ENCODE measurements at regions not wholly inside any gene's neighbourhood (a gene's known extent, or its start where the extent isn't known, plus 50 kb on each side); places are given as distances from the start of the nearest gene placed in this dataset.

GRCh38 chr1:88399690-88400089 is 284.4 kb upstream of the PKN2 start:
- peaks cover 0 to 6% (median 0%) of the 10 kb centered on the region in 7 donors for H3K9me3 Mint-ChIP-seq
- H3K27me3 Mint-ChIP-seq (ENCODE audit: low read depth in 3 of 3): no peaks in the 10 kb centered on the region
- intact Hi-C loops (cut with micrococcal nuclease): no loop called here
- H3K9ac ChIP-seq (ENCODE audit: insufficient read depth, low read length, poor library complexity, severe bottlenecking): no peak overlapping the region
- H3K4me3 Mint-ChIP-seq: no peak overlapping the region
- no peak overlapping the region for H3K4me3 ChIP-seq (replicated peaks in 1 of 3; ENCODE audit: low read depth in 2 of 3, low read length in 3 of 3)
- no peaks in the 10 kb centered on the region for H4K20me1 ChIP-seq (ENCODE audit: insufficient read depth, low read length)
- no peaks in the 10 kb centered on the region for H3K9me3 ChIP-seq (replicated peaks in 1 of 2; ENCODE audit: control insufficient read depth in 1 of 2, insufficient read depth in 1 of 2, low read length in 2 of 2)
- H2AFZ ChIP-seq (ENCODE audit: insufficient read depth, low read depth, low read length, poor library complexity, severe bottlenecking): no peak overlapping the region
- H3K36me3 ChIP-seq (replicated peaks in 1 of 2; ENCODE audit: control insufficient read depth in 1 of 2, insufficient read depth in 2 of 2, low read length in 2 of 2): no peaks in the 10 kb centered on the region
- H3K79me2 ChIP-seq (ENCODE audit: insufficient read depth, low read length): no peaks in the 10 kb centered on the region
- no peak overlapping the region for H3K27ac ChIP-seq (ENCODE audit: low read depth in 1 of 2, low read length in 2 of 2)
- no peaks in the 10 kb centered on the region for H3K27me3 ChIP-seq (ENCODE audit: control insufficient read depth in 2 of 2, insufficient read depth in 2 of 2, low read length in 2 of 2)
- no peak overlapping the region for H3K4me2 ChIP-seq (replicated peaks; ENCODE audit: extremely low read depth, low read length, poor library complexity, severe bottlenecking)
- no CpG with 5 or more reads among the region's 1 CpG for WGBS (ENCODE audit: insufficient coverage)
- H3K4me1 ChIP-seq (ENCODE audit: control insufficient read depth in 1 of 2, insufficient read depth in 2 of 2, low read length in 2 of 2): no peaks in the 10 kb centered on the region
- no peak for DNase-seq
- no peaks in the 10 kb centered on the region for H3K36me3 Mint-ChIP-seq
- TF ChIP-seq CTCF (IDR thresholded peaks at IDR 0.05): no peak
- no peak overlapping the region for H3K27ac Mint-ChIP-seq
- no peaks in the 10 kb centered on the region for H3K4me1 Mint-ChIP-seq

GRCh38 chr1:88401313-88401712 is 282.8 kb upstream of the PKN2 start:
- DNase-seq: no peak
- no peaks in the 10 kb centered on the region for H3K36me3 Mint-ChIP-seq
- H3K4me3 Mint-ChIP-seq: no peak overlapping the region
- H3K27ac ChIP-seq (ENCODE audit: low read depth in 1 of 2, low read length in 2 of 2): no peak overlapping the region
- H3K27me3 Mint-ChIP-seq (ENCODE audit: low read depth in 3 of 3): no peaks in the 10 kb centered on the region
- peaks cover 0 to 4% (median 0%) of the 10 kb centered on the region in 7 donors for H3K9me3 Mint-ChIP-seq
- no peak overlapping the region for H2AFZ ChIP-seq (ENCODE audit: insufficient read depth, low read depth, low read length, poor library complexity, severe bottlenecking)
- H4K20me1 ChIP-seq (ENCODE audit: insufficient read depth, low read length): no peaks in the 10 kb centered on the region
- intact Hi-C loops (cut with micrococcal nuclease): no loop called here
- H3K4me1 Mint-ChIP-seq: no peaks in the 10 kb centered on the region
- H3K79me2 ChIP-seq (ENCODE audit: insufficient read depth, low read length): no peaks in the 10 kb centered on the region
- whole genome bisulfite sequencing (ENCODE audit: insufficient coverage): no CpG with 5 or more reads among the region's 1 CpG
- no peak overlapping the region for H3K4me2 ChIP-seq (replicated peaks; ENCODE audit: extremely low read depth, low read length, poor library complexity, severe bottlenecking)
- H3K9me3 ChIP-seq (replicated peaks in 1 of 2; ENCODE audit: control insufficient read depth in 1 of 2, insufficient read depth in 1 of 2, low read length in 2 of 2): no peaks in the 10 kb centered on the region
- H3K4me3 ChIP-seq (replicated peaks in 1 of 3; ENCODE audit: low read depth in 2 of 3, low read length in 3 of 3): no peak overlapping the region
- no peaks in the 10 kb centered on the region for H3K4me1 ChIP-seq (ENCODE audit: control insufficient read depth in 1 of 2, insufficient read depth in 2 of 2, low read length in 2 of 2)
- H3K9ac ChIP-seq (ENCODE audit: insufficient read depth, low read length, poor library complexity, severe bottlenecking): no peak overlapping the region
- H3K36me3 ChIP-seq (replicated peaks in 1 of 2; ENCODE audit: control insufficient read depth in 1 of 2, insufficient read depth in 2 of 2, low read length in 2 of 2): no peaks in the 10 kb centered on the region
- H3K27ac Mint-ChIP-seq: no peak overlapping the region
- no peaks in the 10 kb centered on the region for H3K27me3 ChIP-seq (ENCODE audit: control insufficient read depth in 2 of 2, insufficient read depth in 2 of 2, low read length in 2 of 2)
- TF ChIP-seq CTCF (IDR thresholded peaks at IDR 0.05): no peak

All from CD14-positive monocyte (primary cell).